ENCODE measurements at regions not wholly inside any gene's neighbourhood (a gene's known extent, or its start where the extent isn't known, plus 50 kb on each side); places are given as distances from the start of the nearest gene placed in this dataset.

GRCh38 chr11:90779098-90779497 is 556.2 kb upstream of the CHORDC1 start:
- no peak for TF ChIP-seq CTCF (IDR thresholded peaks at IDR 0.05; ENCODE audit: low read length)
- no peak for TF ChIP-seq EZH2phosphoT487 (IDR thresholded peaks at IDR 0.05; ENCODE audit: low read length)
- TF ChIP-seq EZH2 (optimal IDR thresholded peaks at IDR 0.05; ENCODE audit: low read depth, low read length): no peak
